ENCODE measurements at regions not wholly inside any gene's neighbourhood (a gene's known extent, or its start where the extent isn't known, plus 50 kb on each side); places are given as distances from the start of the nearest gene placed in this dataset.

GRCh38 chr4:61049018-61049417 lies 151.1 kb upstream of the ADGRL3 start:
- no peak overlapping the region for H2AFZ ChIP-seq (ENCODE audit: low read length)
- H3K27me3 ChIP-seq (ENCODE audit: insufficient read depth, low read length) = no peaks in the 10 kb centered on the region
- DNase-seq (ENCODE audit: insufficient read length, low spot score, missing footprints) = no peak
- peaks cover 2% of the 10 kb centered on the region for H3K9me3 ChIP-seq (ENCODE audit: low read depth, low read length)
- H3K4me2 ChIP-seq (ENCODE audit: insufficient read depth, low read length) = no peak overlapping the region
- no peaks in the 10 kb centered on the region for H3K4me1 ChIP-seq (ENCODE audit: insufficient read depth, low read length)
- no peaks in the 10 kb centered on the region for H3K36me3 ChIP-seq (ENCODE audit: insufficient read depth, low read length)
- TF ChIP-seq, protein P1, sequence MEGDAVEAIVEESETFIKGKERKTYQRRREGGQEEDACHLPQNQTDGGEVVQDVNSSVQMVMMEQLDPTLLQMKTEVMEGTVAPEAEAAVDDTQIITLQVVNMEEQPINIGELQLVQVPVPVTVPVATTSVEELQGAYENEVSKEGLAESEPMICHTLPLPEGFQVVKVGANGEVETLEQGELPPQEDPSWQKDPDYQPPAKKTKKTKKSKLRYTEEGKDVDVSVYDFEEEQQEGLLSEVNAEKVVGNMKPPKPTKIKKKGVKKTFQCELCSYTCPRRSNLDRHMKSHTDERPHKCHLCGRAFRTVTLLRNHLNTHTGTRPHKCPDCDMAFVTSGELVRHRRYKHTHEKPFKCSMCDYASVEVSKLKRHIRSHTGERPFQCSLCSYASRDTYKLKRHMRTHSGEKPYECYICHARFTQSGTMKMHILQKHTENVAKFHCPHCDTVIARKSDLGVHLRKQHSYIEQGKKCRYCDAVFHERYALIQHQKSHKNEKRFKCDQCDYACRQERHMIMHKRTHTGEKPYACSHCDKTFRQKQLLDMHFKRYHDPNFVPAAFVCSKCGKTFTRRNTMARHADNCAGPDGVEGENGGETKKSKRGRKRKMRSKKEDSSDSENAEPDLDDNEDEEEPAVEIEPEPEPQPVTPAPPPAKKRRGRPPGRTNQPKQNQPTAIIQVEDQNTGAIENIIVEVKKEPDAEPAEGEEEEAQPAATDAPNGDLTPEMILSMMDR (IDR thresholded peaks at IDR 0.05; ENCODE audit: extremely low read depth, low read depth, low read length) = no peak
- H3K27ac ChIP-seq (ENCODE audit: low read depth, low read length) = no peak overlapping the region
- no peaks in the 10 kb centered on the region for H3K79me2 ChIP-seq (ENCODE audit: insufficient read depth, low read length)
- no peaks in the 10 kb centered on the region for H4K20me1 ChIP-seq (ENCODE audit: insufficient read depth, low read length)
- no peak overlapping the region for H3K4me3 ChIP-seq (ENCODE audit: insufficient read depth, low read length)

DNA sequence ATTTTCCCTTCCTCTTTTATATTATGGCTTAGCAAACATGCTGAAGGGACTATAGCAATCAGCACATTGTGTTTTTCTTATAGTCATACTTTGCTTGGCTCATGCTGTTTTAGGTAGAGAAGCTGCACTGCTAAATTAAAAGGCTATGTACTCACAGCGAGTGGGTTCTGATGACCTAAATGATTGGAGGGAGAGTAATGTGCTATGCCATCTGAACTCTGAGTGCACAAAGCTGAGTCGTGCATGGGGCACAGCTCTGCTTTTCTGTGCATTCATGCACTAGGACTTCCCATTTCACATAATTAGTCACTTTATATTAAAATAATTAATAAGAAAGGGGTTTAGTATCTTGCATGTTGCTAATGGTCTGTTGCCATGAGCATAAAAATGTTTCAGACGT lies 132.7 kb upstream of the ADGRL3 start:
- no peak for DNase-seq (ENCODE audit: insufficient read length, low spot score, missing footprints)
- peaks cover 7% of the 10 kb centered on the region for H3K9me3 ChIP-seq (ENCODE audit: low read depth, low read length)

GRCh38 chr4:61068060-61068459 lies 132.1 kb upstream of the ADGRL3 start:
- TF ChIP-seq, protein P1 (IDR thresholded peaks at IDR 0.05; ENCODE audit: extremely low read depth, low read depth, low read length) = no peak
- H3K4me2 ChIP-seq (ENCODE audit: insufficient read depth, low read length) = no peak overlapping the region
- no peak for DNase-seq (ENCODE audit: insufficient read length, low spot score, missing footprints)
- H3K4me3 ChIP-seq (ENCODE audit: insufficient read depth, low read length) = no peak overlapping the region
- H3K27ac ChIP-seq (ENCODE audit: low read depth, low read length) = no peak overlapping the region
- no peaks in the 10 kb centered on the region for H3K27me3 ChIP-seq (ENCODE audit: insufficient read depth, low read length)
- peaks cover 7% of the 10 kb centered on the region for H3K9me3 ChIP-seq (ENCODE audit: low read depth, low read length)
- H3K4me1 ChIP-seq (ENCODE audit: insufficient read depth, low read length) = no peaks in the 10 kb centered on the region
- H2AFZ ChIP-seq (ENCODE audit: low read length) = no peak overlapping the region
- H3K36me3 ChIP-seq (ENCODE audit: insufficient read depth, low read length) = no peaks in the 10 kb centered on the region
- H3K79me2 ChIP-seq (ENCODE audit: insufficient read depth, low read length) = no peaks in the 10 kb centered on the region
- H4K20me1 ChIP-seq (ENCODE audit: insufficient read depth, low read length) = no peaks in the 10 kb centered on the region

More for the DNA sequence above, 132.7 kb upstream of the ADGRL3 start:
- no peaks in the 10 kb centered on the region for H3K36me3 ChIP-seq (ENCODE audit: insufficient read depth, low read length)
- H3K4me1 ChIP-seq (ENCODE audit: insufficient read depth, low read length) = no peaks in the 10 kb centered on the region
- no peak overlapping the region for H3K27ac ChIP-seq (ENCODE audit: low read depth, low read length)
- no peaks in the 10 kb centered on the region for H3K79me2 ChIP-seq (ENCODE audit: insufficient read depth, low read length)
- no peak overlapping the region for H3K4me3 ChIP-seq (ENCODE audit: insufficient read depth, low read length)
- H2AFZ ChIP-seq (ENCODE audit: low read length) = no peak overlapping the region
- TF ChIP-seq, protein P1 (IDR thresholded peaks at IDR 0.05; ENCODE audit: extremely low read depth, low read depth, low read length) = no peak
- H3K4me2 ChIP-seq (ENCODE audit: insufficient read depth, low read length) = no peak overlapping the region
- no peaks in the 10 kb centered on the region for H3K27me3 ChIP-seq (ENCODE audit: insufficient read depth, low read length)
- no peaks in the 10 kb centered on the region for H4K20me1 ChIP-seq (ENCODE audit: insufficient read depth, low read length)

DNA sequence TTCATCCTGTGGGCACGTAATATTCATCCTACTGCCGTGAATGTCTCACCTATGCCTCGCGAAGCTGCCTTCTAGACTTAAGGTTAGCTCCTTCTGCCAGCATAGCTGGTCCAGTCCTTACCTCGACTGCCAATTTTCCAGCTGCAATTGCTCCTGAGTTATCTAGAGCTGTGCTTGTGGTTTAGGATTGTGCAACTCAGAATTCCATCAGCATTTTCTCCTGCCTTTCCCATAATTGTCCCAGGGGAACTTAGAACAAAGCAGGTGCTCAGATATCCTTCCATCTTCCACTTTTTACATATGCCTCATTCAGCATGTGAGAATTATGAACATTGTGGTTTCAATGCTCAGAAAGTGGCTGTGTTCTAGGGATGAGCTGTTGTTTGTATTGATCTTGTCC lies 131.4 kb upstream of the ADGRL3 start:
- Histone ChIP-seq H3K27ac (ENCODE audit: low read depth, low read length) (no peak overlapping the region), H3K4me2 (ENCODE audit: insufficient read depth, low read length) (no peak overlapping the region), H2AFZ (ENCODE audit: low read length) (no peak overlapping the region), H3K4me1 (ENCODE audit: insufficient read depth, low read length) (no peaks in the 10 kb centered on the region), H3K9me3 (ENCODE audit: low read depth, low read length) (peaks cover 7% of the 10 kb centered on the region), H3K36me3 (ENCODE audit: insufficient read depth, low read length) (no peaks in the 10 kb centered on the region), H4K20me1 (ENCODE audit: insufficient read depth, low read length) (no peaks in the 10 kb centered on the region), H3K79me2 (ENCODE audit: insufficient read depth, low read length) (no peaks in the 10 kb centered on the region), H3K4me3 (ENCODE audit: insufficient read depth, low read length) (no peak overlapping the region), H3K27me3 (ENCODE audit: insufficient read depth, low read length) (no peaks in the 10 kb centered on the region)
- TF ChIP-seq, protein P1 (IDR thresholded peaks at IDR 0.05; ENCODE audit: extremely low read depth, low read depth, low read length) = no peak
- no peak for DNase-seq (ENCODE audit: insufficient read length, low spot score, missing footprints)

All from osteoblast (primary cell).